HepG2 (cell line): ENCODE measurements at regions not wholly inside any gene's neighbourhood (a gene's known extent, or its start where the extent isn't known, plus 50 kb on each side); places are given as distances from the start of the nearest gene placed in this dataset.

Source experiments
- ATF7 ChIP-seq, 2 experiments: fragments of 450-650 bp in 1 of 2; sonication (generic) in 1 of 2; formaldehyde crosslinking in 1 of 2; IDR thresholded peaks; 2 replicates each; pipeline versions ENCODE4 v1.4.0 to v1.6.1; 2016 to 2020; ENCODE audit warnings: antibody characterized with exemption in 1 of 2, mild to moderate bottlenecking in 1 of 2, missing genetic modification reagents in 1 of 2
- CEBPB ChIP-seq: IDR thresholded peaks from 2 replicates; pipeline ENCODE4 v1.6.1; 2011; ENCODE audit warnings: low read depth, low read length, improper control_type of control experiment, borderline replicate concordance
- CEBPG ChIP-seq: IDR thresholded peaks from 2 replicates; pipeline ENCODE4 v1.6.1; 2016
- HNRNPK ChIP-seq: fragments of 200-400 bp; formaldehyde crosslinking; IDR thresholded peaks from 2 replicates; pipeline ENCODE4 v1.6.1; 2018; ENCODE audit warnings: low read length, low read depth, moderate library complexity, mild to moderate bottlenecking; ENCODE audit not compliant: poor library complexity, severe bottlenecking
- JARID2 ChIP-seq: sonication (generic); formaldehyde crosslinking; IDR thresholded peaks from 2 replicates; pipeline ENCODE4 v1.8.1; 2023; ENCODE audit warnings: missing genetic modification reagents, inconsistent platforms; ENCODE audit not compliant: insufficient replicate concordance
- KLF9 ChIP-seq: IDR thresholded peaks from 2 replicates; pipeline ENCODE4 v1.6.1; 2016; ENCODE audit warnings: low read depth
- NKX3-1 ChIP-seq: sonication (generic); formaldehyde crosslinking; IDR thresholded peaks from 2 replicates; pipeline ENCODE4 v1.5.0; 2020; ENCODE audit warnings: missing genetic modification reagents
- NPAS2 ChIP-seq: sonication (generic); formaldehyde crosslinking; IDR thresholded peaks from 2 replicates; pipeline ENCODE4 v1.8.0; 2022; ENCODE audit warnings: mild to moderate bottlenecking, missing genetic modification reagents, borderline replicate concordance
- SOX13 ChIP-seq, 3 experiments: fragments of 450-650 bp in 1 of 3; sonication (generic) in 1 of 3; formaldehyde crosslinking in 1 of 3; IDR thresholded peaks in 2 of 3; conservative IDR thresholded peaks in 1 of 3; 2 replicates each; pipeline versions ENCODE4 v1.5.0 to v1.6.1; 2016 to 2020; ENCODE audit warnings: antibody characterized with exemption in 1 of 3, mild to moderate bottlenecking in 1 of 3, missing compliant biosample characterization in 1 of 3, missing genetic modification reagents in 1 of 3, moderate library complexity in 1 of 3
- STAG1 ChIP-seq: sonication (generic); formaldehyde crosslinking; IDR thresholded peaks from 2 replicates; pipeline ENCODE4 v1.4.0; 2020; ENCODE audit warnings: missing genetic modification reagents
- TARDBP ChIP-seq: sonication (generic); formaldehyde crosslinking; IDR thresholded peaks from 2 replicates; pipeline ENCODE4 v1.8.0; 2022; ENCODE audit warnings: mild to moderate bottlenecking, missing genetic modification reagents
- ZBTB21 ChIP-seq: sonication (generic); formaldehyde crosslinking; IDR thresholded peaks from 2 replicates; pipeline ENCODE4 v1.4.0; 2020; ENCODE audit warnings: missing genetic modification reagents
- ZIK1 ChIP-seq: sonication (generic); formaldehyde crosslinking; IDR thresholded peaks from 2 replicates; pipeline ENCODE4 v1.5.0; 2020; ENCODE audit warnings: mild to moderate bottlenecking, low read depth, missing genetic modification reagents, borderline replicate concordance
- ZKSCAN5 ChIP-seq: sonication (generic); formaldehyde crosslinking; IDR thresholded peaks from 2 replicates; pipeline ENCODE4 v1.5.1; 2020; ENCODE audit warnings: mild to moderate bottlenecking, missing genetic modification reagents
- ZMAT3 ChIP-seq: sonication (generic); formaldehyde crosslinking; conservative IDR thresholded peaks from 2 replicates; pipeline ENCODE4 v1.7.0; 2021; ENCODE audit warnings: missing genetic modification reagents
- ZNF691 ChIP-seq: sonication (generic); formaldehyde crosslinking; IDR thresholded peaks from 2 replicates; pipeline ENCODE4 v1.4.0; 2020; ENCODE audit warnings: missing genetic modification reagents, low read depth, mild to moderate bottlenecking, borderline replicate concordance
- ZNF724P ChIP-seq: sonication (generic); formaldehyde crosslinking; IDR thresholded peaks from 2 replicates; pipeline ENCODE4 v1.8.0; 2022; ENCODE audit warnings: missing genetic modification reagents, borderline replicate concordance
- ZSCAN12 ChIP-seq: sonication (generic); formaldehyde crosslinking; IDR thresholded peaks from 2 replicates; pipeline ENCODE4 v1.9.0; 2021; ENCODE audit warnings: mild to moderate bottlenecking, missing genetic modification reagents
- ZSCAN31 ChIP-seq: sonication (generic); formaldehyde crosslinking; IDR thresholded peaks from 2 replicates; pipeline ENCODE4 v1.5.0; 2020; ENCODE audit warnings: low read depth, mild to moderate bottlenecking, missing genetic modification reagents
- TF ChIP-seq, protein P1 (sequence below): IDR thresholded peaks from 2 replicates; pipeline ENCODE4 v1.4.0; 2020; ENCODE audit warnings: mild to moderate bottlenecking, missing genetic modification reagents
- TF ChIP-seq, protein P2 (sequence below): sonication (generic); formaldehyde crosslinking; IDR thresholded peaks from 2 replicates; pipeline ENCODE4 v1.8.0; 2022; ENCODE audit warnings: missing genetic modification reagents, mild to moderate bottlenecking, inconsistent platforms, borderline replicate concordance
- TF ChIP-seq, protein P3 (sequence below): sonication (generic); formaldehyde crosslinking; IDR thresholded peaks from 2 replicates; pipeline ENCODE4 v1.5.0; 2020; ENCODE audit warnings: missing genetic modification reagents, mild to moderate bottlenecking, borderline replicate concordance

- TF ChIP-seq, protein P1, sequence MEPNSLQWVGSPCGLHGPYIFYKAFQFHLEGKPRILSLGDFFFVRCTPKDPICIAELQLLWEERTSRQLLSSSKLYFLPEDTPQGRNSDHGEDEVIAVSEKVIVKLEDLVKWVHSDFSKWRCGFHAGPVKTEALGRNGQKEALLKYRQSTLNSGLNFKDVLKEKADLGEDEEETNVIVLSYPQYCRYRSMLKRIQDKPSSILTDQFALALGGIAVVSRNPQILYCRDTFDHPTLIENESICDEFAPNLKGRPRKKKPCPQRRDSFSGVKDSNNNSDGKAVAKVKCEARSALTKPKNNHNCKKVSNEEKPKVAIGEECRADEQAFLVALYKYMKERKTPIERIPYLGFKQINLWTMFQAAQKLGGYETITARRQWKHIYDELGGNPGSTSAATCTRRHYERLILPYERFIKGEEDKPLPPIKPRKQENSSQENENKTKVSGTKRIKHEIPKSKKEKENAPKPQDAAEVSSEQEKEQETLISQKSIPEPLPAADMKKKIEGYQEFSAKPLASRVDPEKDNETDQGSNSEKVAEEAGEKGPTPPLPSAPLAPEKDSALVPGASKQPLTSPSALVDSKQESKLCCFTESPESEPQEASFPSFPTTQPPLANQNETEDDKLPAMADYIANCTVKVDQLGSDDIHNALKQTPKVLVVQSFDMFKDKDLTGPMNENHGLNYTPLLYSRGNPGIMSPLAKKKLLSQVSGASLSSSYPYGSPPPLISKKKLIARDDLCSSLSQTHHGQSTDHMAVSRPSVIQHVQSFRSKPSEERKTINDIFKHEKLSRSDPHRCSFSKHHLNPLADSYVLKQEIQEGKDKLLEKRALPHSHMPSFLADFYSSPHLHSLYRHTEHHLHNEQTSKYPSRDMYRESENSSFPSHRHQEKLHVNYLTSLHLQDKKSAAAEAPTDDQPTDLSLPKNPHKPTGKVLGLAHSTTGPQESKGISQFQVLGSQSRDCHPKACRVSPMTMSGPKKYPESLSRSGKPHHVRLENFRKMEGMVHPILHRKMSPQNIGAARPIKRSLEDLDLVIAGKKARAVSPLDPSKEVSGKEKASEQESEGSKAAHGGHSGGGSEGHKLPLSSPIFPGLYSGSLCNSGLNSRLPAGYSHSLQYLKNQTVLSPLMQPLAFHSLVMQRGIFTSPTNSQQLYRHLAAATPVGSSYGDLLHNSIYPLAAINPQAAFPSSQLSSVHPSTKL (CRISPR knock-in tag): peak; percentile 71
- TF ChIP-seq HNRNPK (no peak), CEBPB (peak; percentile 77), ZNF691 (CRISPR knock-in tag) (no peak), ATF7 (IDR thresholded peaks at IDR 0.05) (peak; percentile 50; the same call in 1 of the 2 replicates), ATF7 (CRISPR knock-in tag; IDR thresholded peaks at IDR 0.05) (no peak), STAG1 (CRISPR knock-in tag) (peak; percentile 56), ZNF724P (no peak), NKX3-1 (CRISPR knock-in tag) (no peak), CEBPG (CRISPR knock-in tag) (peak; percentile 62; the same call in 1 of the 2 replicates), ZIK1 (no peak), ZSCAN31 (CRISPR knock-in tag) (no peak), ZSCAN12 (CRISPR knock-in tag) (no peak), JARID2 (no peak), TARDBP (CRISPR knock-in tag) (no peak), ZKSCAN5 (no peak), SOX13 (IDR thresholded peaks at IDR 0.05) (peak; percentile 67; the same call in 1 of the 2 replicates), SOX13 (CRISPR knock-in tag; conservative IDR thresholded peaks at IDR 0.05 in 1 of 2, IDR thresholded peaks at IDR 0.05 in 1 of 2) (peak in 1 of 2 experiments; percentile 93; a peak in 2 of 4 replicates), NPAS2 (CRISPR knock-in tag) (no peak), ZBTB21 (CRISPR knock-in tag) (0 out of 2 replicates have a peak, but pooled peaks have one; percentile 56), ZMAT3 (CRISPR knock-in tag) (no peak), KLF9 (CRISPR knock-in tag) (no peak)
- TF ChIP-seq, protein P2, sequence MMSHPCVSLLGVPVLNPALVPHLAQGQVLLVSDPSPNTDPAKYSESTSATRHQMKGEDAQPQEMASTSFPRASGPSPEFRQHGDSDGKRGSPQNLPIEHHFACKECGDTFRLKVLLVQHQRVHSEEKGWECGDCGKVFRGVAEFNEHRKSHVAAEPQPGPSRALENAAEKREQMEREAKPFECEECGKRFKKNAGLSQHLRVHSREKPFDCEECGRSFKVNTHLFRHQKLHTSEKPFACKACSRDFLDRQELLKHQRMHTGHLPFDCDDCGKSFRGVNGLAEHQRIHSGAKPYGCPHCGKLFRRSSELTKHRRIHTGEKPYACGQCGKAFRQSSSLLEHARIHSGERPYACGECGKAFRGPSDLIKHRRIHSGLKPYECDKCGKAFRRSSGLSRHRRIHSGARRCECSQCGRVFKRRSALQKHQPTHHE (CRISPR knock-in tag): no peak
- TF ChIP-seq, protein P3, sequence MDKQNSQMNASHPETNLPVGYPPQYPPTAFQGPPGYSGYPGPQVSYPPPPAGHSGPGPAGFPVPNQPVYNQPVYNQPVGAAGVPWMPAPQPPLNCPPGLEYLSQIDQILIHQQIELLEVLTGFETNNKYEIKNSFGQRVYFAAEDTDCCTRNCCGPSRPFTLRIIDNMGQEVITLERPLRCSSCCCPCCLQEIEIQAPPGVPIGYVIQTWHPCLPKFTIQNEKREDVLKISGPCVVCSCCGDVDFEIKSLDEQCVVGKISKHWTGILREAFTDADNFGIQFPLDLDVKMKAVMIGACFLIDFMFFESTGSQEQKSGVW (CRISPR knock-in tag): no peak
Measured at GRCh38 chr2:111618978-111619902, 264.8 kb downstream of the ANAPC1 start (continued).
